PC-9 (cell line): ENCODE measurements at regions not wholly inside any gene's neighbourhood (a gene's known extent, or its start where the extent isn't known, plus 50 kb on each side); places are given as distances from the start of the nearest gene placed in this dataset.

Experiments
- BruUV-seq: library from RNA; stranded (reverse); fragments of 400-500 nt; replicated peaks from 2 replicates; lab custom pipeline; 2021; lab: Mats Ljungman, UMichigan
- CTCF ChIA-PET: fragments of 300-600 bp; sonication (Branson Sonifier 250); formaldehyde crosslinking; loops from one replicate; lab custom pipeline; 2022; ENCODE audit warnings: antibody characterized with exemption; lab: Charles Lee
- POLR2A ChIA-PET: fragments of 300-600 bp; sonication (Branson Sonifier 250); formaldehyde crosslinking; loops from one replicate; lab custom pipeline; 2022; ENCODE audit warnings: antibody characterized with exemption; ENCODE audit not compliant: unreplicated experiment; lab: Charles Lee
- DNase-seq, 2 experiments: peaks; one replicate each; pipeline versions ENCODE4 v3.0.0 to v3.0.0-alpha.2; 2015 to 2022; ENCODE audit warnings: mixed read lengths in 1 of 2
- H2AFZ ChIP-seq: fragments of 200-600 bp; sonication (generic); 2 replicates; pipeline ENCODE4 v1.8.1; 2017; ENCODE audit warnings: antibody characterized with exemption
- H3F3A ChIP-seq: fragments of 200-600 bp; sonication (generic); 2 replicates; pipeline ENCODE4 v1.8.1; 2017; ENCODE audit warnings: antibody characterized with exemption, mild to moderate bottlenecking, low read depth; ENCODE audit not compliant: insufficient read depth
- H3K27ac ChIP-seq: fragments of 200-600 bp; sonication (generic); 2 replicates; pipeline ENCODE4 v1.6.1; 2016; ENCODE audit warnings: mixed run types
- H3K27me3 ChIP-seq: fragments of 200-600 bp; sonication (generic); 2 replicates; pipeline ENCODE4 v1.6.1; 2016; ENCODE audit warnings: low read depth, mixed run types; ENCODE audit not compliant: insufficient read depth
- H3K36me3 ChIP-seq: fragments of 200-600 bp; sonication (generic); 2 replicates; pipeline ENCODE4 v1.6.1; 2016; ENCODE audit warnings: low read depth, mixed run types
- H3K4me1 ChIP-seq: fragments of 200-600 bp; sonication (generic); replicated peaks from 2 replicates; pipeline ENCODE4 v1.6.1; 2016; ENCODE audit warnings: mixed run types; ENCODE audit not compliant: insufficient read depth
- H3K4me2 ChIP-seq: fragments of 200-600 bp; sonication (generic); 2 replicates; pipeline ENCODE4 v1.6.1; 2017; ENCODE audit warnings: mixed run types
- H3K4me3 ChIP-seq: fragments of 200-600 bp; sonication (generic); 2 replicates; pipeline ENCODE4 v1.6.1; 2016; ENCODE audit warnings: mixed run types
- H3K79me2 ChIP-seq: fragments of 200-600 bp; sonication (generic); 2 replicates; pipeline ENCODE4 v1.6.1; 2017; ENCODE audit warnings: low read depth, mixed run types
- H3K9me2 ChIP-seq: fragments of 200-600 bp; sonication (generic); 2 replicates; pipeline ENCODE4 v1.8.1; 2017; ENCODE audit warnings: mild to moderate bottlenecking; ENCODE audit not compliant: insufficient read depth
- H3K9me3 ChIP-seq: fragments of 200-600 bp; sonication (generic); 2 replicates; pipeline ENCODE4 v1.8.1; 2016; ENCODE audit warnings: low read depth; ENCODE audit not compliant: insufficient read depth
- H4K20me1 ChIP-seq: fragments of 200-600 bp; sonication (generic); 2 replicates; pipeline ENCODE4 v1.8.1; 2017; ENCODE audit not compliant: insufficient read depth
- EZH2 ChIP-seq: fragments of 200-600 bp; sonication (generic); IDR thresholded peaks from 2 replicates; pipeline ENCODE4 v1.8.0; 2017; ENCODE audit warnings: antibody characterized with exemption, low read depth
- intact Hi-C: fragments of 100-400 bp; cut with micrococcal nuclease; formaldehyde crosslinking; loops from one replicate; pipeline ENCODE4 v1.10.0; 2022; ENCODE audit not compliant: unreplicated experiment
- TF ChIP-seq, protein P1 (sequence below): fragments of 200-600 bp; sonication (generic); conservative IDR thresholded peaks from 2 replicates; pipeline ENCODE4 v1.6.1; 2017; ENCODE audit warnings: mixed run types, antibody characterized with exemption, mild to moderate bottlenecking, moderate library complexity

DNA sequence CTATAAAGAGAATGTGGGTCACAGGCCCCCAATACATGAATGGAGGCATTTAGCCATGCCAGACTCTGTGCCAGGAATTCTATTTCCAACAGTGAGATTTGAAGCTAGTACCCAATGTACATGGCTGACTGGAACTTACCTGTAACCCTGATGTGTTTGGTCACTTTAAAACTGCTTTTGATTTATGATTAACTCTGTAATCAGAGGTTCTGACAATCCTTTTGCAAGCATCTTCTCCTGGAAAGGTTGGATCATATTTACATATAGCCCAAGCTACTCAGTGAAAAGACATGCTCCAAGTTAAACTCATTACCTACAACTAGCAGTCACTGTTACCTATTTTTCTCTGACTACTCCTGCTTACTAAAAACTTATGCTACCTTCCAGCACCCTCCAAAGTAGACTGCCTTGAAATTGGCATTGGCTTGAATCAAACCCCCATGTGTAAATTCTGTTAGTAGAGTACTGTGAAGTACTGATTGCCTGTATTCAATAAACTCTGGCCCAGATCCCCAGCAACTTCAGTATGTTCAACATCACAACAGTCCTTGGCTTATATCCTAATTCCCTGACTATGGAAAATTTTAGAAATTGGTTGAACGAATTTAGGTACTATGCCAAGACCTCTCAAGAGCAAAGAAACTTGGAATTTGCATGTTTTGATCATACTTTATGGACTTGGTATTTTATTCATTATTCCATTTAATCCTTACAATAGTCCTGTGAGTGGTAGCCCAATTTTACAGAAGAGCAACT lies 665.6 kb upstream of the NECTIN3 start:
- no peak for DNase-seq
- Histone ChIP-seq H3K4me1 (no peaks in the 10 kb centered on the region), H3K4me2 (no peak overlapping the region), H3K9me3 (no peaks in the 10 kb centered on the region; the same call in 1 of the 2 replicates), H3K27me3 (no peaks in the 10 kb centered on the region), H4K20me1 (no peaks in the 10 kb centered on the region), H3K9me2 (0 out of 2 replicates have a peak, but pooled peaks cover 7% of the 10 kb centered on the region), H3K4me3 (no peak overlapping the region), H3K79me2 (no peaks in the 10 kb centered on the region), H3F3A (no peaks in the 10 kb centered on the region), H2AFZ (no peak overlapping the region), H3K36me3 (no peaks in the 10 kb centered on the region), H3K27ac (no peak overlapping the region)
- BruUV-seq, result no TSS peak
- CTCF ChIA-PET, result interaction anchor here (0.6 kb wide), 1 partner anchor 197 kb away, joined by 4 read pairs; no protein-coding TSS in a partner anchor
- no peak for TF ChIP-seq EZH2
- TF ChIP-seq, protein P1, sequence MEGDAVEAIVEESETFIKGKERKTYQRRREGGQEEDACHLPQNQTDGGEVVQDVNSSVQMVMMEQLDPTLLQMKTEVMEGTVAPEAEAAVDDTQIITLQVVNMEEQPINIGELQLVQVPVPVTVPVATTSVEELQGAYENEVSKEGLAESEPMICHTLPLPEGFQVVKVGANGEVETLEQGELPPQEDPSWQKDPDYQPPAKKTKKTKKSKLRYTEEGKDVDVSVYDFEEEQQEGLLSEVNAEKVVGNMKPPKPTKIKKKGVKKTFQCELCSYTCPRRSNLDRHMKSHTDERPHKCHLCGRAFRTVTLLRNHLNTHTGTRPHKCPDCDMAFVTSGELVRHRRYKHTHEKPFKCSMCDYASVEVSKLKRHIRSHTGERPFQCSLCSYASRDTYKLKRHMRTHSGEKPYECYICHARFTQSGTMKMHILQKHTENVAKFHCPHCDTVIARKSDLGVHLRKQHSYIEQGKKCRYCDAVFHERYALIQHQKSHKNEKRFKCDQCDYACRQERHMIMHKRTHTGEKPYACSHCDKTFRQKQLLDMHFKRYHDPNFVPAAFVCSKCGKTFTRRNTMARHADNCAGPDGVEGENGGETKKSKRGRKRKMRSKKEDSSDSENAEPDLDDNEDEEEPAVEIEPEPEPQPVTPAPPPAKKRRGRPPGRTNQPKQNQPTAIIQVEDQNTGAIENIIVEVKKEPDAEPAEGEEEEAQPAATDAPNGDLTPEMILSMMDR, result no peak
- POLR2A ChIA-PET, result no interaction called here
- intact Hi-C loops, result no loop called here

DNA sequence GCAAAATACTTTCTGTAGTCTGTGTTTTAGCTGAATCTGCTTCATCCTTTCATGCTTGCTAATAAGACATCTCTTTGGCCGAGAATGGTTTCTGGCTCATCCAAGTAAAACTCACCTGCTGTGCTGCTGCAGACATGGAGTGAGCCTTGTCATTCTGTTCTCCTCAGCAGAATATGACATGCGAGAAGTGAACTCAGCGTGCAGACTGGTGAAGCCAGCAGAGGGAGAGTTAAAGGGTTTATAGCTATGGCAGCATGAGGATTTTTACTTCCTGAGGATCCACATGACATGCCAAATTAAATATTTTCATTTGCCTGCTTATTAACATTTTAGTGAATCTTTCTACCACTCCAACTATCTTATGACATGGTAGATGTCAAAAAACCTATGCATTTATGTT lies 658.4 kb upstream of the NECTIN3 start:
- Histone ChIP-seq H3K79me2 (no peaks in the 10 kb centered on the region), H2AFZ (no peak overlapping the region), H3K4me3 (no peak overlapping the region), H3K4me1 (no peaks in the 10 kb centered on the region), H3K36me3 (no peaks in the 10 kb centered on the region), H3K4me2 (no peak overlapping the region), H3F3A (no peaks in the 10 kb centered on the region), H3K27ac (no peak overlapping the region), H4K20me1 (no peaks in the 10 kb centered on the region), H3K27me3 (no peaks in the 10 kb centered on the region), H3K9me3 (no peaks in the 10 kb centered on the region; the same call in 1 of the 2 replicates), H3K9me2 (0 out of 2 replicates have a peak, but pooled peaks cover 7% of the 10 kb centered on the region)
- ChIA-PET POLR2A (interaction anchor here (0.6 kb wide), 1 partner anchor 960 kb away, joined by 6 read pairs; no protein-coding TSS in a partner anchor), CTCF (no interaction called here)
- TF ChIP-seq, protein P1, result no peak
- TF ChIP-seq EZH2, result no peak
- no TSS peak for BruUV-seq
- DNase-seq, result no peak
- intact Hi-C loops, result loop anchor here (10.0 kb wide), 2 partner anchors 162 to 478 kb away; no protein-coding TSS in a partner anchor

DNA sequence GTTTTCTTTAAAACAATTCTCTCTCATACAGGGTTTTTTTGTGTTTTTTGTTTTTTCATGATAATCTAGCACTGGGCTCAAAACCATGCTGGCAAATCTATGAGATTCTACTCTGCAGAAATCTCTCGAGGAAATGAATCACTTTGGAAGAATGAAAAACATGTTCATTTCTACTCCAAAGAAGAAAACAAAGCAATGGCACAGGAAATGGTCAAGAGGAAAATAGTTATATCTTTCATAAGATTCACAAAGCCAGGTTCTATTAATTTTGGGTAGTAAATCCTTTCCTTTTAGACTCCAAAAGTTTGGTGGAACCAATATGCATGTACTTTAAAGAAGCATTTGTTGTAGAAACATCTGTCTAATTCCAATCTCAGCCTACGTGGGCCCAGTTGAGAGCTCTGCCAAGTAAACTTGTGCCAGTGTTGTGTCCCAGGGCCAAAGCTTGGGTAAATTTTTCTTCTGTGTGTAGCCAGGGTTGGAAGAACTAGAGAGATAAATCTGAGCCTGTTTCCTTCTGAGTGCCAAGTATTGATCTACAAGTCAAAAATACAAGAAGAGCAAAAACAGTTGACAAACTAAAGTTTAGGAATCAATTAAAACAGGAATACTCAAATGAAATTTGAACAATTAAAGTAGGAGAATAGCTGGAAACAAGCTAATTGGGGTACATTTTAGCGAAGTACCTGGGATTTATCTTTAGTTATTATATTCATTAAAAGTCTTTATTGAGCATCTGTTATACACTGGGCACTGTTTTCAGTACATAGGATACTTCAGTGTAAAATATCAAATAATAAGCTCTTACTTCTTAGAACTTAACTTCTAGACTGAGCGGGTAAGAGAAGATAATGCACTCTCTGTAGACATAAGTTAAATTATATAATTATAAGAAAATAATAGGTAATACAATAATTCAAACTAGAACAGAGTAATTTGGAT lies 657.5 kb upstream of the NECTIN3 start:
- H3F3A ChIP-seq, result no peaks in the 10 kb centered on the region
- no peaks in the 10 kb centered on the region for H3K4me1 ChIP-seq
- no peaks in the 10 kb centered on the region for H3K36me3 ChIP-seq
- H2AFZ ChIP-seq, result 0 out of 2 replicates have a peak overlapping the region, but pooled peaks have one; percentile 3
- ChIA-PET POLR2A (no interaction called here), CTCF (no interaction called here)
- H3K79me2 ChIP-seq, result no peaks in the 10 kb centered on the region
- TF ChIP-seq, protein P1, result no peak
- TF ChIP-seq EZH2, result no peak
- DNase-seq, result no peak
- 0 out of 2 replicates have a peak, but pooled peaks cover 7% of the 10 kb centered on the region for H3K9me2 ChIP-seq
- H3K4me3 ChIP-seq, result no peak overlapping the region
- H3K4me2 ChIP-seq, result no peak overlapping the region
- BruUV-seq, result no TSS peak
- H4K20me1 ChIP-seq, result no peaks in the 10 kb centered on the region
- no peaks in the 10 kb centered on the region for H3K27me3 ChIP-seq
- H3K9me3 ChIP-seq, result no peaks in the 10 kb centered on the region; the same call in 1 of the 2 replicates
- H3K27ac ChIP-seq, result no peak overlapping the region
- intact Hi-C loops, result loop anchor here (10.0 kb wide), 2 partner anchors 161 to 479 kb away; no protein-coding TSS in a partner anchor
